ENCODE measurements at regions not wholly inside any gene's neighbourhood (a gene's known extent, or its start where the extent isn't known, plus 50 kb on each side); places are given as distances from the start of the nearest gene placed in this dataset.

DNA sequence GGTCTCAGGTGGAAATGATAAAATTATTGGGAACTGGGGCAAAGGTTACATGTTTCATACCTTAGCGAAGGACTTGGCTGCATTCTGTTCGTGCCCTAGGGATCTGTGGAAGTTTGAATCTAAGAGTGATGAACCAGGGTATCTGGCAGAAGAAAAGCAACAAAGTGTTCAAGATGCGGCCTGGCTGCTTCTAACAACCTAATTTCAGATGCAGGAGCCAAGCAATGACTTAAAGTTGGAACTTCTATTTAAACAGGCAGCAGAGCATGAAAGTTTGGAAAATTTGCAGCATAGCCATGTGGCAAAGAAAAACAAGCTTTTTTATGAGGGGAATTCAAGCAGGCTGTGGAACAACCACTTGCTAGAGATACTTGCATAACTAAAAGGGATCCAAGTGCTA lies 73.5 kb downstream of the CD24 start:
- no peaks in the 10 kb centered on the region for H3K36me3 ChIP-seq
- no peaks in the 10 kb centered on the region for H3K27me3 ChIP-seq (replicated peaks; ENCODE audit: insufficient read depth)
- H3K4me3 ChIP-seq: no peak overlapping the region
- no peaks in the 10 kb centered on the region for H3K9me3 ChIP-seq
- H3K27ac ChIP-seq: no peak overlapping the region
- no peaks in the 10 kb centered on the region for H3K4me1 ChIP-seq (replicated peaks)
- intact Hi-C loops (cut with DNase I): no loop called here
- no peak for DNase-seq (ENCODE audit: low spot score)
- TF ChIP-seq, protein P1, sequence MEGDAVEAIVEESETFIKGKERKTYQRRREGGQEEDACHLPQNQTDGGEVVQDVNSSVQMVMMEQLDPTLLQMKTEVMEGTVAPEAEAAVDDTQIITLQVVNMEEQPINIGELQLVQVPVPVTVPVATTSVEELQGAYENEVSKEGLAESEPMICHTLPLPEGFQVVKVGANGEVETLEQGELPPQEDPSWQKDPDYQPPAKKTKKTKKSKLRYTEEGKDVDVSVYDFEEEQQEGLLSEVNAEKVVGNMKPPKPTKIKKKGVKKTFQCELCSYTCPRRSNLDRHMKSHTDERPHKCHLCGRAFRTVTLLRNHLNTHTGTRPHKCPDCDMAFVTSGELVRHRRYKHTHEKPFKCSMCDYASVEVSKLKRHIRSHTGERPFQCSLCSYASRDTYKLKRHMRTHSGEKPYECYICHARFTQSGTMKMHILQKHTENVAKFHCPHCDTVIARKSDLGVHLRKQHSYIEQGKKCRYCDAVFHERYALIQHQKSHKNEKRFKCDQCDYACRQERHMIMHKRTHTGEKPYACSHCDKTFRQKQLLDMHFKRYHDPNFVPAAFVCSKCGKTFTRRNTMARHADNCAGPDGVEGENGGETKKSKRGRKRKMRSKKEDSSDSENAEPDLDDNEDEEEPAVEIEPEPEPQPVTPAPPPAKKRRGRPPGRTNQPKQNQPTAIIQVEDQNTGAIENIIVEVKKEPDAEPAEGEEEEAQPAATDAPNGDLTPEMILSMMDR (IDR thresholded peaks at IDR 0.05): no peak
- no peak for TF ChIP-seq POLR2AphosphoS5 (IDR thresholded peaks at IDR 0.05)
- no peak for TF ChIP-seq POLR2A (IDR thresholded peaks at IDR 0.05)
- 90% methylated on average over 3 of the region's 3 CpGs for WGBS

DNA sequence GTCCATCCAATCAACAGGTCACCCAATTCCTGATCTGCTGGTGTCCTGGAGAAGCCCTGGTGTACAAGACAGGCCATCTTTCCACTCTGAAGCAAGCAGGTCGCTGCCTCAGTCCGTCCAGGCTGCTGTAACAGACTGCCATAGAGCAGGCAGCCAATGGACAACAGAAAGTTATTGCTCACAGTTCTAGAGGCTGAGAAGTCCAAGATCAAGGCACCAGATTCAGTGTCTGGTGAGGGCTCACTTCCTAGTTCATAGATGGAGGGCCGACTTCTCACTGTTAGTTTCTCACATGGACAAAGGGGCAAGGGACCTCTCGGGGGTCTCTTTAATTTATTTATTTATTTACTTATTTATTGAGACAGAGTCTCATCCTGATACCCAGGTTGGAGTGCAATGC lies 74.8 kb downstream of the CD24 start:
- no peaks in the 10 kb centered on the region for H3K27me3 ChIP-seq (replicated peaks; ENCODE audit: insufficient read depth)
- TF ChIP-seq POLR2A (IDR thresholded peaks at IDR 0.05) (no peak), POLR2AphosphoS5 (IDR thresholded peaks at IDR 0.05) (no peak)
- TF ChIP-seq, protein P1 (IDR thresholded peaks at IDR 0.05): no peak

GRCh38 chr6:106897580-106897979 lies 76.9 kb downstream of the CD24 start:
- Histone ChIP-seq H3K9me3 (no peaks in the 10 kb centered on the region), H3K36me3 (no peaks in the 10 kb centered on the region), H3K4me1 (replicated peaks) (no peaks in the 10 kb centered on the region), H3K27ac (no peak overlapping the region), H3K4me3 (no peak overlapping the region), H3K27me3 (replicated peaks; ENCODE audit: insufficient read depth) (no peaks in the 10 kb centered on the region)
- 84% methylated on average over 5 of the region's 5 CpGs for WGBS
- intact Hi-C loops (cut with DNase I): no loop called here
- no peak for DNase-seq (ENCODE audit: low spot score)
- no peak for TF ChIP-seq POLR2AphosphoS5 (IDR thresholded peaks at IDR 0.05)
- TF ChIP-seq, protein P1 (IDR thresholded peaks at IDR 0.05): no peak

More for the DNA sequence above, 74.8 kb downstream of the CD24 start:
- 94% methylated on average over 4 of the region's 4 CpGs for WGBS
- Histone ChIP-seq H3K4me3 (no peak overlapping the region), H3K9me3 (no peaks in the 10 kb centered on the region), H3K27ac (no peak overlapping the region), H3K36me3 (no peaks in the 10 kb centered on the region), H3K4me1 (replicated peaks) (no peaks in the 10 kb centered on the region)
- no peak for DNase-seq (ENCODE audit: low spot score)
- intact Hi-C loops (cut with DNase I): no loop called here

GRCh38 chr6:106895703-106896040 lies 78.9 kb downstream of the CD24 start:
- no peak overlapping the region for H3K4me3 ChIP-seq
- DNase-seq (ENCODE audit: low spot score): no peak
- H3K27me3 ChIP-seq (replicated peaks; ENCODE audit: insufficient read depth): no peaks in the 10 kb centered on the region
- no peaks in the 10 kb centered on the region for H3K4me1 ChIP-seq (replicated peaks)
- TF ChIP-seq, protein P1 (IDR thresholded peaks at IDR 0.05): no peak
- TF ChIP-seq POLR2A (IDR thresholded peaks at IDR 0.05) (no peak), POLR2AphosphoS5 (IDR thresholded peaks at IDR 0.05) (no peak)
- no peaks in the 10 kb centered on the region for H3K9me3 ChIP-seq
- no peaks in the 10 kb centered on the region for H3K36me3 ChIP-seq
- WGBS: 82% methylated on average over 5 of the region's 5 CpGs
- no peak overlapping the region for H3K27ac ChIP-seq
- intact Hi-C loops (cut with DNase I): no loop called here

DNA sequence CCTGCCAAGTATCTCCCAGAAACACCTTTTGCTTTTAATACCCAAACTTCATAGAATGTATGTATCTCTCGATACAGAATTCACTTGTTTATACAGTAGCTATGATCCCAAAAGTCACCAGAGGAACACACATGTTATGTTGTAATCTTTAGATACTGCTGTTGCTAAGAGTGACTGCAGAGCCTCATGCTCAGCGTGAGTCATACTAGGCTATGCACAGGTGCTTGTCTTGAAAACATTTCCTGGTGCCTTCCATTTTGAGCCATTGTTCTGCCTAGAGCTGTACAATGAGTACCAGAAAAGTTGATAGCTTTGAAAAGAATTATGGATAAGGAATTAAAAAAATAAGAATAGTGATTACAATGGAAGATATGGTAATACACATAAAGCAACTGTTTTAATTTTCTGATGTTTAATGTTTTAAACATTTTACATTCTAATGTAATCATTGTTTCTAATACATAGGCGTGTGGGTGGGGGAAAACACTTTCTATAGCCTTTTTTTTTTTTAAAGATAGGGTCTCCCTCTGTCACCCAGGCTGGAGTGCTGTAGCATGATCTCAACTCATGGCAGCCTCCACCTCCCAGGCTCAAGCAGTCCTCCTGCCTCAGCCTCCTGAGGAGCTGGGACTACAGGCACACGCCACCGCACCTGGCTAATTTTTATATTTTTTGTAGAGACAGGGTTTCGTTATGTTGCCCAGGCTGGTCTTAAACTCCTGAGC lies 79.4 kb downstream of the CD24 start:
- Histone ChIP-seq H3K27me3 (replicated peaks; ENCODE audit: insufficient read depth) (no peaks in the 10 kb centered on the region), H3K4me3 (no peak overlapping the region), H3K36me3 (no peaks in the 10 kb centered on the region), H3K9me3 (no peaks in the 10 kb centered on the region), H3K4me1 (replicated peaks) (no peaks in the 10 kb centered on the region), H3K27ac (no peak overlapping the region)
- intact Hi-C loops (cut with DNase I): no loop called here
- WGBS: 92% methylated on average over 6 of the region's 6 CpGs
- no peak for DNase-seq (ENCODE audit: low spot score)
- TF ChIP-seq POLR2A (IDR thresholded peaks at IDR 0.05): no peak
- TF ChIP-seq, protein P1 (IDR thresholded peaks at IDR 0.05): no peak
- no peak for TF ChIP-seq POLR2AphosphoS5 (IDR thresholded peaks at IDR 0.05)

All from prostate gland (tissue), 2 donors.